Tibial nerve (tissue), 3 donors: ENCODE measurements at regions not wholly inside any gene's neighbourhood (a gene's known extent, or its start where the extent isn't known, plus 50 kb on each side); places are given as distances from the start of the nearest gene placed in this dataset.

ENCODE experiments used
- CTCF ChIP-seq, 5 experiments: fragments of 200-600 bp in 3 of 5; fragments of 450-650 bp in 2 of 5; sonication (generic) in 3 of 5; IDR thresholded peaks; one replicate each; pipeline ENCODE4 v1.5.1; 2016 to 2019; ENCODE audit warnings: antibody characterized with exemption in 5 of 5, mild to moderate bottlenecking in 3 of 5, moderate library complexity in 2 of 5
- POLR2A ChIP-seq, 2 donors: fragments of 450-650 bp; IDR thresholded peaks; one replicate each; pipeline ENCODE4 v1.6.1; 2017; ENCODE audit warnings: antibody characterized with exemption in 2 of 2, mild to moderate bottlenecking in 2 of 2, moderate library complexity in 2 of 2

GRCh38 chr6:19219931-19220330 is 617.2 kb upstream of the ID4 start:
- TF ChIP-seq CTCF (IDR thresholded peaks at IDR 0.05), result no peak
- no peak for TF ChIP-seq POLR2A (IDR thresholded peaks at IDR 0.05)
